ENCODE measurements at regions not wholly inside any gene's neighbourhood (a gene's known extent, or its start where the extent isn't known, plus 50 kb on each side); places are given as distances from the start of the nearest gene placed in this dataset.

- H2AFZ ChIP-seq (ENCODE audit: low read depth, low read length, poor library complexity, severe bottlenecking): no peak overlapping the region
- no peaks in the 10 kb centered on the region for H3K36me3 ChIP-seq (ENCODE audit: control insufficient read depth in 1 of 2, insufficient read depth in 2 of 2, low read length in 2 of 2)
- H3K9me2 ChIP-seq (ENCODE audit: insufficient read depth): no peaks in the 10 kb centered on the region
- BruUV-seq (replicated peaks): no TSS peak
- H3K4me1 ChIP-seq (ENCODE audit: control insufficient read depth in 1 of 2, insufficient read depth in 2 of 2, low read length in 2 of 2): no peaks in the 10 kb centered on the region
- RAD21 ChIA-PET (ENCODE audit: low non-redundant PET in 1 of 2, low total read pairs in 2 of 2, uncharacterized antibody in 2 of 2, unreplicated experiment in 2 of 2): no interaction called here
- CTCF ChIA-PET: no interaction called here
- H3K9ac ChIP-seq (ENCODE audit: low read length): no peak overlapping the region
- no peaks in the 10 kb centered on the region for H4K20me1 ChIP-seq (ENCODE audit: insufficient read depth)
- DNase-seq (ENCODE audit: low read depth, low spot score) (no peak), ATAC-seq (no peak)
- no peak overlapping the region for H3K27ac ChIP-seq (ENCODE audit: low read depth, low read length)
- H3K4me2 ChIP-seq (ENCODE audit: low read length): no peak overlapping the region
- intact Hi-C loops (cut with micrococcal nuclease): no loop called here
- no peak overlapping the region for H3K4me3 ChIP-seq (replicated peaks in 1 of 2; ENCODE audit: low read depth in 1 of 2, low read length in 2 of 2)
- POLR2A ChIA-PET: no interaction called here
- H3K9me3 ChIP-seq (ENCODE audit: control insufficient read depth in 1 of 2, insufficient read depth in 1 of 2, low read depth in 1 of 2, low read length in 2 of 2): no peaks in the 10 kb centered on the region
- no peaks in the 10 kb centered on the region for H3K27me3 ChIP-seq (ENCODE audit: insufficient read depth, low read length)
- no peak for TF ChIP-seq YY1 (IDR thresholded peaks at IDR 0.05; ENCODE audit: extremely low read depth, insufficient replicate concordance, low read depth, low read length)
- TF ChIP-seq ZFX (IDR thresholded peaks at IDR 0.05): no peak
- TF ChIP-seq SRF (IDR thresholded peaks at IDR 0.05; ENCODE audit: low read depth): no peak
- no peak for TF ChIP-seq SP1 (IDR thresholded peaks at IDR 0.05; ENCODE audit: low read depth)
- no peak for TF ChIP-seq MAX (IDR thresholded peaks at IDR 0.05)
- TF ChIP-seq JUND (IDR thresholded peaks at IDR 0.05): no peak
- TF ChIP-seq CBX3 (IDR thresholded peaks at IDR 0.05; ENCODE audit: low read depth): no peak
- TF ChIP-seq EZH2 (IDR thresholded peaks at IDR 0.05): no peak
- TF ChIP-seq CTCF (IDR thresholded peaks at IDR 0.05 in 2 of 3, conservative IDR thresholded peaks at IDR 0.05 in 1 of 3; ENCODE audit: borderline replicate concordance in 1 of 3, insufficient read depth in 1 of 3, low read depth in 2 of 3, low read length in 2 of 3): no peak
- no peak for TF ChIP-seq TCF7L2 (IDR thresholded peaks at IDR 0.05; ENCODE audit: borderline replicate concordance, extremely low read depth, insufficient read depth, insufficient read length)
- no peak for TF ChIP-seq SIN3A (IDR thresholded peaks at IDR 0.05; ENCODE audit: low read depth)
- no peak for TF ChIP-seq ZBTB33 (IDR thresholded peaks at IDR 0.05; ENCODE audit: extremely low read depth, insufficient replicate concordance, low read length)
- TF ChIP-seq RAD21 (IDR thresholded peaks at IDR 0.05; ENCODE audit: low read depth): no peak
- TF ChIP-seq CEBPB (IDR thresholded peaks at IDR 0.05; ENCODE audit: low read depth): no peak
- TF ChIP-seq ATF3 (IDR thresholded peaks at IDR 0.05): no peak
- TF ChIP-seq EGR1 (IDR thresholded peaks at IDR 0.05; ENCODE audit: low read depth): no peak
- TF ChIP-seq FOSL1 (IDR thresholded peaks at IDR 0.05; ENCODE audit: low read depth): no peak
- no peak for TF ChIP-seq ZNF274 (IDR thresholded peaks at IDR 0.05; ENCODE audit: low read depth, low read length)
- no peak for TF ChIP-seq POLR2A (IDR thresholded peaks at IDR 0.05; ENCODE audit: borderline replicate concordance, extremely low read depth, insufficient read depth, insufficient read length)
- no peak for TF ChIP-seq REST (IDR thresholded peaks at IDR 0.05; ENCODE audit: low read depth)
- no peaks in the 10 kb centered on the region for H3K79me2 ChIP-seq (ENCODE audit: insufficient read depth, low read length)
Observed at GRCh38 chr4:11824566-11824965, 395.9 kb upstream of the HS3ST1 start.
